ENCODE measurements at regions not wholly inside any gene's neighbourhood (a gene's known extent, or its start where the extent isn't known, plus 50 kb on each side); places are given as distances from the start of the nearest gene placed in this dataset.

GRCh38 chr14:95375539-95376109 is 55.9 kb upstream of the CLMN start:
- TF ChIP-seq CTCF (IDR thresholded peaks at IDR 0.05; ENCODE audit: control insufficient read depth, insufficient read depth, low read depth, low read length, missing control alignments), result no peak
- H3K4me3 ChIP-seq (ENCODE audit: control insufficient read depth, low read depth, low read length), result no peak overlapping the region
- no peak for DNase-seq (ENCODE audit: low read depth)

DNA sequence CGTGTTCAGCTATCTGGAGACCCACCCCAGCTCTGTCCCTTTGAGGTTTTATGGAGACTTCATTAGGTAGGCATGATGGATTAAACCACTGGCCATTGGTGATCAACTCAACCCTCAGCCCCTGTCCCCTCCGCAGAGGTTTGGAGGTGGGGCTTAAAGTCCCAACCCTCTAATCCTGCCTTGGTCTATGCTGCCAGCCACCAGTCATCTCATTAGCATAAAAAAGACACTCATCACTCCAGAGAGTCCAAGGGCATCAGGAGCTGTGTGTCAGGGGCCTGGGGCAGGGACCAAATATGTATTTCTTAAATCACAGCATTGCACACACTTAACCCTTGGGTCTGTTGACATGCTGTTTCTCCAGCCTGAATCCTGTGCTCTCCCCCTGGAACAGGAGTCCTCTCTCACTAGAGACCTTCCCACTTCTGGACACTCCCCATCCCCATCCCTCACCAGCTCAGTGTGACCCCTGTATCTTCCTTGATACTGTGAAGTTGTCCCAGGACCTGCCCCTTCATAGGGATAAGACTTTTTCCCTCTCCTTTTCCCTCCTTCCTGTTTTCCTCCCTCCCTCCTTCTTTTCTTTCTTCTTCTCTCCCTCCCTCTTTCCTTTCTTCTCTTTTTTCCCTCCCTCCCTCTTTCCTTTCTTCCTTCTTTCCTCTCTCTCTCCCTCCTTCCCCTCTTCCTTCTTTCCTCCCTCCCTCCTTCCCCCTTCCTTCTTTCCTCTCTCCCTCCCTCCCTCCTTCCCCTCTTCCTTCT is 54.7 kb upstream of the CLMN start:
- no peak for DNase-seq (ENCODE audit: low read depth)
- no peak for TF ChIP-seq CTCF (IDR thresholded peaks at IDR 0.05; ENCODE audit: control insufficient read depth, insufficient read depth, low read depth, low read length, missing control alignments)
- H3K4me3 ChIP-seq (ENCODE audit: control insufficient read depth, low read depth, low read length), result no peak overlapping the region

DNA sequence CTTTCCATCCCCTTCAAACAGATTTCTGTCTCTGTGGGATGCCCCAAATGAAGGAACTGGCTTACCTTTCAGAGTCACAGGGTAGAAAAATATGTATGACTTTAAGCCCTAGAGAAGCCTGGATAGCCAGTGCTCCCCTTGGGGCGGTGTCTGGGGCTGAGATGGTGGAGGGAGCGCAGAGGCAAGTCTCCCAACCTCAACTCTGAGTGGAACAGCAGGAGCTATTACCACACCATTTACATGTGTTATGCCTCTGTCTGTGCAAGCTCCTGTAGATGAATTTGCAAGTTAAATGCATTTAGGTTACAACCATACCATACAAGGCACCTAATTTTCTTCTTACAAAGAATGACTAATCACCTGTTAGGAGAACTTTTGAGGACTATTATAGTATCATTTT is 50.4 kb upstream of the CLMN start:
- TF ChIP-seq CTCF (IDR thresholded peaks at IDR 0.05; ENCODE audit: control insufficient read depth, insufficient read depth, low read depth, low read length, missing control alignments), result no peak
- no peak overlapping the region for H3K4me3 ChIP-seq (ENCODE audit: control insufficient read depth, low read depth, low read length)
- DNase-seq (ENCODE audit: low read depth), result no peak

All from AG09309 (cell line).